ENCODE measurements at regions not wholly inside any gene's neighbourhood (a gene's known extent, or its start where the extent isn't known, plus 50 kb on each side); places are given as distances from the start of the nearest gene placed in this dataset.

- no peak for TF ChIP-seq CTCF (conservative IDR thresholded peaks at IDR 0.05 in 1 of 2, IDR thresholded peaks at IDR 0.05 in 1 of 2; ENCODE audit: low read depth in 1 of 2, low read length in 2 of 2)
- no peak for TF ChIP-seq EZH2 (IDR thresholded peaks at IDR 0.05; ENCODE audit: low read length, missing control alignments)
Measured at GRCh38 chr2:147345246-147345645, 499.6 kb upstream of the ACVR2A start.

Measured in fibroblast of lung (primary cell).